ENCODE measurements at regions not wholly inside any gene's neighbourhood (a gene's known extent, or its start where the extent isn't known, plus 50 kb on each side); places are given as distances from the start of the nearest gene placed in this dataset.

DNA sequence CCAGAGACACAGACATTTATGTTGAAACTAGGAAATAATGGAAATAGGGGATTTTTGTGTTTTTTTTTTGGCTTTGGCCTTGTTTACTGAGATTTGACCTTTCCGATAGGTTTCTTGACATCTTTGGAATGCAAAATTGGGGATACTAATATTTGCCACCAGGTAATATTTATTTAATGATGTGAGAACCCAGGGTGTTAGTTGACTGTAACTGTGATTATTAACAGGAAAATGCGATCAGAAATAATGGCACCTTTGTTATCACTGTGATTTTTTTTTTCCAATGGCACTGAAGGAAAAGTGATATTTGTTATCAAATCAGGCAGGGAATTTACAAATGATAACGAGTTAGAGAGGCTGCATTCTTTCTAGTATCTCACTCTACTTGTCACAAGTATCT is 330.5 kb downstream of the SOX4 start:
- TF ChIP-seq, protein P1, sequence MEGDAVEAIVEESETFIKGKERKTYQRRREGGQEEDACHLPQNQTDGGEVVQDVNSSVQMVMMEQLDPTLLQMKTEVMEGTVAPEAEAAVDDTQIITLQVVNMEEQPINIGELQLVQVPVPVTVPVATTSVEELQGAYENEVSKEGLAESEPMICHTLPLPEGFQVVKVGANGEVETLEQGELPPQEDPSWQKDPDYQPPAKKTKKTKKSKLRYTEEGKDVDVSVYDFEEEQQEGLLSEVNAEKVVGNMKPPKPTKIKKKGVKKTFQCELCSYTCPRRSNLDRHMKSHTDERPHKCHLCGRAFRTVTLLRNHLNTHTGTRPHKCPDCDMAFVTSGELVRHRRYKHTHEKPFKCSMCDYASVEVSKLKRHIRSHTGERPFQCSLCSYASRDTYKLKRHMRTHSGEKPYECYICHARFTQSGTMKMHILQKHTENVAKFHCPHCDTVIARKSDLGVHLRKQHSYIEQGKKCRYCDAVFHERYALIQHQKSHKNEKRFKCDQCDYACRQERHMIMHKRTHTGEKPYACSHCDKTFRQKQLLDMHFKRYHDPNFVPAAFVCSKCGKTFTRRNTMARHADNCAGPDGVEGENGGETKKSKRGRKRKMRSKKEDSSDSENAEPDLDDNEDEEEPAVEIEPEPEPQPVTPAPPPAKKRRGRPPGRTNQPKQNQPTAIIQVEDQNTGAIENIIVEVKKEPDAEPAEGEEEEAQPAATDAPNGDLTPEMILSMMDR (IDR thresholded peaks at IDR 0.05; ENCODE audit: low read length), result no peak
- no peak for TF ChIP-seq EZH2 (IDR thresholded peaks at IDR 0.05; ENCODE audit: borderline replicate concordance, low read length)
- H3K36me3 ChIP-seq (ENCODE audit: insufficient read depth, low read length), result no peaks in the 10 kb centered on the region
- no peaks in the 10 kb centered on the region for H3F3A ChIP-seq (ENCODE audit: insufficient read depth, low read length)

DNA sequence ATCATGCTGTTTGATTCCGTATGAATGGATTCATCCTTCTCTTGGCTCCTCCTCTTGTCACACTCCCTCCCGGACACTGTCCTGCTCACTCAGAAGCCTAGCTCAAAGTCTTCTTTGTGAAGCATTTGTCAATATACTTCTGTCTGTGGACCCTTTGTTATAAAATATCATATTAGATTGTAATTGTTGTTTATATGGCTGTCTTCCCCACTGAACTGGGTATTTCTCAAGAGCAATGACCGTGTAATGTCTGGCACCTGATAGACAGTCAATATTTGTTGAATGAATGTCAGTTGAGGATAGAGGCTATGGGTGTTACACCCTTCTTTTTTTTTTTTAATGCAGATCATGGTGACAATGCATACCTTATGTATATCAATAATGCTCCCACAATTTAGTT is 335.3 kb downstream of the SOX4 start:
- TF ChIP-seq, protein P1 (IDR thresholded peaks at IDR 0.05; ENCODE audit: low read length), result no peak
- no peak for TF ChIP-seq EZH2 (IDR thresholded peaks at IDR 0.05; ENCODE audit: borderline replicate concordance, low read length)
- Histone ChIP-seq H3K79me2 (ENCODE audit: insufficient read depth, low read length) (no peaks in the 10 kb centered on the region), H3K27me3 (ENCODE audit: insufficient read depth, low read length) (no peaks in the 10 kb centered on the region), H3K4me2 (ENCODE audit: low read length) (no peak overlapping the region), H3K9me2 (ENCODE audit: low read depth, low read length) (no peaks in the 10 kb centered on the region), H3K4me3 (ENCODE audit: low read depth, low read length, poor library complexity, severe bottlenecking) (no peak overlapping the region), H3K27ac (ENCODE audit: low read depth, low read length, poor library complexity, severe bottlenecking) (no peak overlapping the region), H3F3A (ENCODE audit: insufficient read depth, low read length) (no peaks in the 10 kb centered on the region), H3K4me1 (ENCODE audit: insufficient read depth, low read length, severe bottlenecking) (peaks cover 10% of the 10 kb centered on the region), H3K9me3 (ENCODE audit: low read length) (no peaks in the 10 kb centered on the region), H3K36me3 (ENCODE audit: insufficient read depth, low read length) (no peaks in the 10 kb centered on the region), H2AFZ (ENCODE audit: low read length) (no peak overlapping the region), H3K9ac (ENCODE audit: low read length) (no peak overlapping the region), H4K20me1 (ENCODE audit: insufficient read depth, low read length) (no peaks in the 10 kb centered on the region)

More for the DNA sequence above, 330.5 kb downstream of the SOX4 start:
- H3K4me1 ChIP-seq (ENCODE audit: insufficient read depth, low read length, severe bottlenecking), result peaks cover 10% of the 10 kb centered on the region
- H3K4me2 ChIP-seq (ENCODE audit: low read length), result no peak overlapping the region
- H3K9me3 ChIP-seq (ENCODE audit: low read length), result no peaks in the 10 kb centered on the region
- no peaks in the 10 kb centered on the region for H3K27me3 ChIP-seq (ENCODE audit: insufficient read depth, low read length)
- no peak overlapping the region for H3K27ac ChIP-seq (ENCODE audit: low read depth, low read length, poor library complexity, severe bottlenecking)
- no peaks in the 10 kb centered on the region for H4K20me1 ChIP-seq (ENCODE audit: insufficient read depth, low read length)
- no peak overlapping the region for H2AFZ ChIP-seq (ENCODE audit: low read length)
- H3K4me3 ChIP-seq (ENCODE audit: low read depth, low read length, poor library complexity, severe bottlenecking), result no peak overlapping the region
- H3K9ac ChIP-seq (ENCODE audit: low read length), result no peak overlapping the region
- H3K79me2 ChIP-seq (ENCODE audit: insufficient read depth, low read length), result no peaks in the 10 kb centered on the region
- no peaks in the 10 kb centered on the region for H3K9me2 ChIP-seq (ENCODE audit: low read depth, low read length)

DNA sequence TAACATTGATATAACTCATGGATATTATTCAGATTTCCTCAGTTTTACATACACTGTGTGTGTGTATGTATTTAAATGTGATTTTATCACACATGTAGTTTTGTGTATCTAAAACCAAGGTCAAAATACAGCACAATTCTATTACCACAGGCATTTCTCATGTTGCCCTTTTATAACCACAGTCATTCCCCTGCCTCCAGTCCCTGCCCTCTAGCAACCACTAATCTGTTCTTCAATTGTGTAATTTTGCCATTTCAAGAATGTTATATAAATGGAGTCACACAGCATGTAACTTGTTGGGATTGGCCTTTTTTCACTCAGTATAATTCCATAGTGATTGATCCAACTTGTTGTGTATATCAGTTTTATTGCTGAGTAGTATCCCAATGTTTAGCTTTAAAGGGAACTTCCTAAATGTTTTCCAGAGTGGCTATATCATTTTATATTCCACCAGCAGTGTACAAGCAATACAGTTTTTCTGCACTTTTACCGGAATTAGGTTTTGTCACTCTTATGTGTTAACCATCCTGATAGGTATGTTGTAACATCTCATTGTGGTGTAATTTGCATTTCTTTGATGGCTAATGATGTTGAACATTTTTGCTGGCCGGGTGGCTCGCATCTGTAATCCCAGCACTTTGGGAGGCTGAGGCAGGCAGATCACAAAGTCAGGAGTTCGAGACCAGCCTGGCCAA is 338.2 kb downstream of the SOX4 start:
- H3K79me2 ChIP-seq (ENCODE audit: insufficient read depth, low read length), result no peaks in the 10 kb centered on the region
- H3K27me3 ChIP-seq (ENCODE audit: insufficient read depth, low read length), result no peaks in the 10 kb centered on the region
- H3K36me3 ChIP-seq (ENCODE audit: insufficient read depth, low read length), result no peaks in the 10 kb centered on the region
- no peak overlapping the region for H3K9ac ChIP-seq (ENCODE audit: low read length)
- no peak overlapping the region for H2AFZ ChIP-seq (ENCODE audit: low read length)
- H3K4me3 ChIP-seq (ENCODE audit: low read depth, low read length, poor library complexity, severe bottlenecking), result no peak overlapping the region
- no peak overlapping the region for H3K27ac ChIP-seq (ENCODE audit: low read depth, low read length, poor library complexity, severe bottlenecking)
- no peaks in the 10 kb centered on the region for H3K9me3 ChIP-seq (ENCODE audit: low read length)
- no peak for TF ChIP-seq EZH2 (IDR thresholded peaks at IDR 0.05; ENCODE audit: borderline replicate concordance, low read length)
- TF ChIP-seq, protein P1 (IDR thresholded peaks at IDR 0.05; ENCODE audit: low read length), result no peak
- H3K9me2 ChIP-seq (ENCODE audit: low read depth, low read length), result no peaks in the 10 kb centered on the region
- no peaks in the 10 kb centered on the region for H4K20me1 ChIP-seq (ENCODE audit: insufficient read depth, low read length)
- H3K4me2 ChIP-seq (ENCODE audit: low read length), result no peak overlapping the region
- H3F3A ChIP-seq (ENCODE audit: insufficient read depth, low read length), result no peaks in the 10 kb centered on the region
- H3K4me1 ChIP-seq (ENCODE audit: insufficient read depth, low read length, severe bottlenecking), result no peaks in the 10 kb centered on the region

Measured in OCI-LY1 (cell line).